ENCODE measurements at regions not wholly inside any gene's neighbourhood (a gene's known extent, or its start where the extent isn't known, plus 50 kb on each side); places are given as distances from the start of the nearest gene placed in this dataset.

- TF ChIP-seq POLR2A (IDR thresholded peaks at IDR 0.05; ENCODE audit: low read depth, low read length) (no peak), POLR2AphosphoS5 (IDR thresholded peaks at IDR 0.05; ENCODE audit: low read depth, low read length) (no peak), TAF1 (IDR thresholded peaks at IDR 0.05; ENCODE audit: borderline replicate concordance, low read depth, low read length) (no peak)
These were observed 104.4 kb downstream of the NOL4 start for GRCh38 chr18:34120294-34120693.
